Osteocyte (in vitro differentiated cells): ENCODE measurements at regions not wholly inside any gene's neighbourhood (a gene's known extent, or its start where the extent isn't known, plus 50 kb on each side); places are given as distances from the start of the nearest gene placed in this dataset.

Experiments used
- DNase-seq: peaks from one replicate; pipeline ENCODE4 v3.0.0; 2021; ENCODE audit warnings: mixed read lengths; ENCODE audit not compliant: unreplicated experiment; ENCODE audit errors: extremely low spot score
- H3K27ac Mint-ChIP-seq: one replicate; pipeline ENCODE4 v1.8.0; 2021; ENCODE audit warnings: mild to moderate bottlenecking, mixed read lengths; ENCODE audit not compliant: unreplicated experiment
- H3K27me3 Mint-ChIP-seq: one replicate; pipeline ENCODE4 v1.8.0; 2021; ENCODE audit warnings: mixed read lengths; ENCODE audit not compliant: unreplicated experiment
- H3K36me3 Mint-ChIP-seq: one replicate; pipeline ENCODE4 v1.8.0; 2021; ENCODE audit warnings: mixed read lengths; ENCODE audit not compliant: unreplicated experiment
- H3K4me1 Mint-ChIP-seq: one replicate; pipeline ENCODE4 v1.8.0; 2021; ENCODE audit warnings: mixed read lengths; ENCODE audit not compliant: unreplicated experiment
- H3K4me3 Mint-ChIP-seq: one replicate; pipeline ENCODE4 v1.8.0; 2021; ENCODE audit warnings: mild to moderate bottlenecking, moderate library complexity, mixed read lengths; ENCODE audit not compliant: unreplicated experiment
- H3K9me3 Mint-ChIP-seq: one replicate; pipeline ENCODE4 v1.8.0; 2021; ENCODE audit warnings: mixed read lengths; ENCODE audit not compliant: unreplicated experiment
- CTCF ChIP-seq: fragments of 200-600 bp; sonication (generic); IDR thresholded peaks from 2 replicates; pipeline ENCODE4 v1.5.0; 2021; ENCODE audit warnings: antibody characterized with exemption, mild to moderate bottlenecking, moderate library complexity

GRCh38 chr22:46084943-46085827, 65.1 kb upstream of the PPARA start:
- no peak overlapping the region for H3K4me3 Mint-ChIP-seq
- H3K27ac Mint-ChIP-seq = peak overlapping the region; percentile 74
- no peak for DNase-seq
- H3K27me3 Mint-ChIP-seq = no peaks in the 10 kb centered on the region
- peaks cover 24% of the 10 kb centered on the region for H3K36me3 Mint-ChIP-seq
- TF ChIP-seq CTCF = no peak
- peaks cover 76% of the 10 kb centered on the region for H3K4me1 Mint-ChIP-seq
- no peaks in the 10 kb centered on the region for H3K9me3 Mint-ChIP-seq

GRCh38 chr22:46085828-46086576, 64.3 kb upstream of the PPARA start:
- peak overlapping the region; percentile 10 for H3K4me3 Mint-ChIP-seq
- H3K27ac Mint-ChIP-seq = peak overlapping the region; percentile 70
- DNase-seq = no peak

GRCh38 chr22:46086577-46087335, 63.6 kb upstream of the PPARA start:
- no peak for DNase-seq
- Mint-ChIP-seq H3K9me3 (no peaks in the 10 kb centered on the region), H3K27ac (peak overlapping the region; percentile 70), H3K4me3 (no peak overlapping the region), H3K36me3 (peaks cover 19% of the 10 kb centered on the region), H3K27me3 (no peaks in the 10 kb centered on the region), H3K4me1 (peaks cover 71% of the 10 kb centered on the region)
- TF ChIP-seq CTCF = no peak

More at GRCh38 chr22:46085828-46086576, 64.3 kb upstream of the PPARA start:
- no peaks in the 10 kb centered on the region for H3K9me3 Mint-ChIP-seq
- H3K36me3 Mint-ChIP-seq = peaks cover 21% of the 10 kb centered on the region
- no peaks in the 10 kb centered on the region for H3K27me3 Mint-ChIP-seq
- TF ChIP-seq CTCF = no peak
- H3K4me1 Mint-ChIP-seq = peaks cover 76% of the 10 kb centered on the region

- Mint-ChIP-seq H3K4me1 (peaks cover 65% of the 10 kb centered on the region), H3K36me3 (peaks cover 19% of the 10 kb centered on the region), H3K9me3 (no peaks in the 10 kb centered on the region), H3K27ac (peak overlapping the region; percentile 70), H3K4me3 (no peak overlapping the region), H3K27me3 (no peaks in the 10 kb centered on the region)
- TF ChIP-seq CTCF = no peak
- DNase-seq = no peak
Measured at GRCh38 chr22:46087336-46087690, 63.0 kb upstream of the PPARA start.
